Gastrocnemius medialis (tissue), 4 donors: ENCODE measurements at regions not wholly inside any gene's neighbourhood (a gene's known extent, or its start where the extent isn't known, plus 50 kb on each side); places are given as distances from the start of the nearest gene placed in this dataset.

Experiments
- ATAC-seq, 2 donors: fragments of 150-250 bp; one replicate each; pipeline ENCODE4 v1.9.1; 2016
- DNase-seq, 2 donors: peaks; one replicate each; pipeline ENCODE4 v3.0.0-alpha.2; 2019
- H3K27ac ChIP-seq, 4 donors: fragments of 200-600 bp; sonication (generic); 1 replicate in 1 of 4; 2 replicates in 3 of 4; pipeline ENCODE4 v1.5.1; 2016 to 2018; ENCODE audit warnings: mild to moderate bottlenecking in 2 of 4, moderate library complexity in 1 of 4
- H3K27me3 ChIP-seq, 3 donors: fragments of 200-600 bp; sonication (generic) in 2 of 3; 1 replicate in 1 of 3; 2 replicates in 2 of 3; pipeline versions ENCODE4 v1.5.1 to v1.6.0; 2016 to 2019; ENCODE audit warnings: mild to moderate bottlenecking in 1 of 3, moderate library complexity in 1 of 3
- H3K36me3 ChIP-seq, 2 donors: fragments of 200-600 bp; sonication (generic) in 1 of 2; one replicate each; pipeline ENCODE4 v1.5.1; 2017 to 2018
- H3K4me1 ChIP-seq, 2 donors: fragments of 200-600 bp; sonication (generic) in 1 of 2; one replicate each; pipeline ENCODE4 v1.5.1; 2016 to 2017; ENCODE audit warnings: mild to moderate bottlenecking in 2 of 2
- H3K4me3 ChIP-seq, 4 donors: fragments of 200-600 bp; sonication (generic) in 3 of 4; 1 replicate in 1 of 4; 2 replicates in 3 of 4; pipeline ENCODE4 v1.5.1; 2016 to 2019; ENCODE audit warnings: mild to moderate bottlenecking in 2 of 4
- H3K9me3 ChIP-seq, 3 donors: fragments of 200-600 bp; sonication (generic) in 2 of 3; 1 replicate in 1 of 3; 2 replicates in 2 of 3; pipeline ENCODE4 v1.5.1; 2016 to 2019
- CTCF ChIP-seq, 5 experiments: fragments of 450-650 bp in 3 of 5; fragments of 200-600 bp in 2 of 5; sonication (generic) in 2 of 5; IDR thresholded peaks in 4 of 5; conservative IDR thresholded peaks in 1 of 5; 1 replicate in 4 of 5; 2 replicates in 1 of 5; pipeline ENCODE4 v1.5.1; 2016 to 2019; ENCODE audit warnings: antibody characterized with exemption in 5 of 5, mild to moderate bottlenecking in 3 of 5, moderate library complexity in 3 of 5
- POLR2A ChIP-seq, 2 donors: fragments of 450-650 bp; IDR thresholded peaks; one replicate each; pipeline ENCODE4 v1.6.1; 2017; ENCODE audit warnings: antibody characterized with exemption in 2 of 2, mild to moderate bottlenecking in 2 of 2, moderate library complexity in 2 of 2
- in situ Hi-C, 4 donors: fragments of 200-750 bp; cut with MboI; loops; one replicate each; pipeline versions ENCODE4 v1.15.0 to v1.8.0; 2017; ENCODE audit warnings: low sequenced_read_pairs in 4 of 4
- intact Hi-C: fragments of 100-400 bp; cut with DNase I; formaldehyde crosslinking; loops from one replicate; pipeline ENCODE4 v1.15.1; 2023; ENCODE audit warnings: low total_unique reads

- H3K27me3 ChIP-seq, result no peaks in the 10 kb centered on the region
- intact Hi-C loops (no loop called here), in situ Hi-C loops (no loop called here)
- DNase-seq, result no peak
- no peak for ATAC-seq
- H3K9me3 ChIP-seq, result no peaks in the 10 kb centered on the region
- no peak overlapping the region for H3K4me3 ChIP-seq
- TF ChIP-seq POLR2A (IDR thresholded peaks at IDR 0.05) (no peak), CTCF (IDR thresholded peaks at IDR 0.05 in 4 of 5, conservative IDR thresholded peaks at IDR 0.05 in 1 of 5) (no peak)
- H3K36me3 ChIP-seq, result no peaks in the 10 kb centered on the region
- H3K4me1 ChIP-seq, result no peaks in the 10 kb centered on the region
- H3K27ac ChIP-seq, result no peak overlapping the region
Observed at GRCh38 chr12:75900781-75901254, 130.8 kb downstream of the PHLDA1 start.

GRCh38 chr12:75900226-75900625 is 131.3 kb downstream of the PHLDA1 start:
- ATAC-seq (no peak), DNase-seq (no peak)
- Histone ChIP-seq H3K36me3 (no peaks in the 10 kb centered on the region), H3K9me3 (no peaks in the 10 kb centered on the region), H3K4me1 (no peaks in the 10 kb centered on the region), H3K27me3 (no peaks in the 10 kb centered on the region), H3K4me3 (no peak overlapping the region), H3K27ac (no peak overlapping the region)
- intact Hi-C loops, result no loop called here
- in situ Hi-C loops, result no loop called here
- TF ChIP-seq POLR2A (IDR thresholded peaks at IDR 0.05) (no peak), CTCF (IDR thresholded peaks at IDR 0.05 in 4 of 5, conservative IDR thresholded peaks at IDR 0.05 in 1 of 5) (no peak)

- no peaks in the 10 kb centered on the region for H3K4me1 ChIP-seq
- in situ Hi-C loops, result no loop called here
- intact Hi-C loops, result no loop called here
- no peak for DNase-seq
- no peaks in the 10 kb centered on the region for H3K36me3 ChIP-seq
- H3K27me3 ChIP-seq, result no peaks in the 10 kb centered on the region
- no peaks in the 10 kb centered on the region for H3K9me3 ChIP-seq
- no peak overlapping the region for H3K27ac ChIP-seq
- H3K4me3 ChIP-seq, result no peak overlapping the region
- ATAC-seq, result no peak
- TF ChIP-seq POLR2A (IDR thresholded peaks at IDR 0.05) (no peak), CTCF (IDR thresholded peaks at IDR 0.05 in 4 of 5, conservative IDR thresholded peaks at IDR 0.05 in 1 of 5) (no peak)
Observed at GRCh38 chr12:75894965-75895754, 136.4 kb downstream of the PHLDA1 start.

- Histone ChIP-seq H3K27me3 (no peaks in the 10 kb centered on the region), H3K27ac (no peak overlapping the region), H3K4me1 (no peaks in the 10 kb centered on the region), H3K4me3 (no peak overlapping the region), H3K9me3 (no peaks in the 10 kb centered on the region), H3K36me3 (no peaks in the 10 kb centered on the region)
- TF ChIP-seq CTCF (IDR thresholded peaks at IDR 0.05 in 4 of 5, conservative IDR thresholded peaks at IDR 0.05 in 1 of 5), result no peak
- TF ChIP-seq POLR2A (IDR thresholded peaks at IDR 0.05), result no peak
- ATAC-seq (no peak), DNase-seq (no peak)
- in situ Hi-C loops (no loop called here), intact Hi-C loops (no loop called here)
Observed at GRCh38 chr12:75893765-75894164, 137.8 kb downstream of the PHLDA1 start.
